PFSK-1 (cell line): ENCODE measurements at regions not wholly inside any gene's neighbourhood (a gene's known extent, or its start where the extent isn't known, plus 50 kb on each side); places are given as distances from the start of the nearest gene placed in this dataset.

Experiments
- FOXP2 ChIP-seq: optimal IDR thresholded peaks from 2 replicates; pipeline ENCODE3; 2011; ENCODE audit warnings: borderline replicate concordance, control low read depth, inconsistent platforms; ENCODE audit not compliant: insufficient read depth; ENCODE audit errors: extremely low read length, extremely low read depth
- POLR2AphosphoS5 ChIP-seq: IDR thresholded peaks from 2 replicates; pipeline ENCODE4 v1.6.1; 2012; ENCODE audit warnings: low read depth, mild to moderate bottlenecking, control low read depth, low read length, moderate library complexity
- SIN3A ChIP-seq: IDR thresholded peaks from 2 replicates; pipeline ENCODE4 v1.6.1; 2012; ENCODE audit warnings: mild to moderate bottlenecking, low read length, moderate library complexity, borderline replicate concordance; ENCODE audit not compliant: insufficient read depth
- TAF1 ChIP-seq: IDR thresholded peaks from 2 replicates; pipeline ENCODE4 v1.6.1; 2012; ENCODE audit warnings: low read length, control low read depth, borderline replicate concordance; ENCODE audit not compliant: insufficient read depth
- TF ChIP-seq, protein P1 (sequence below), 2 experiments: IDR thresholded peaks; 2 replicates each; pipeline versions ENCODE4 v1.6.1 to v1.8.0; 2011 to 2012; ENCODE audit warnings: low read depth in 2 of 2, low read length in 2 of 2, control low read depth in 1 of 2, inconsistent platforms in 1 of 2, mild to moderate bottlenecking in 1 of 2, moderate library complexity in 1 of 2; ENCODE audit not compliant: insufficient read depth in 1 of 2

DNA sequence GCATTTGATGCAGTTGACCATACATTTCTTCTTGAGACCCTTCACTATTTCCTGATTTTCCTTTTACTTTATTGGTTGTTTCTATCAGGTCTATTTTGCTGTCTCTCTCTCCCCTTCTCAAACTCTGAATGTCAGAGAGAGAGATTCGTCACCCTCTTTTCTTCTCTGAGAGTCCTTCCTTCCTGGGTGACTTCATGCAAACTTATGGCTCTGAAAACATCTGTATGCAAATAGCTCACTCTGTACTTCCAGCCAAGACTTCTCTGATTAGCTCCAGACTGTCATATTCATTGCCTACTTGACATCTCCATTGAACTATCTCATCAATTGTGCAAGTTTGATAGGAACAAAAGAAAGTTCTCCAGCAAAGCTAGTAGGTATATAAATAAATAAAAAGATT, 191.7 kb upstream of the KLF6 start:
- TF ChIP-seq SIN3A (no peak), POLR2AphosphoS5 (no peak), TAF1 (no peak), FOXP2 (no peak)
- TF ChIP-seq, protein P1, sequence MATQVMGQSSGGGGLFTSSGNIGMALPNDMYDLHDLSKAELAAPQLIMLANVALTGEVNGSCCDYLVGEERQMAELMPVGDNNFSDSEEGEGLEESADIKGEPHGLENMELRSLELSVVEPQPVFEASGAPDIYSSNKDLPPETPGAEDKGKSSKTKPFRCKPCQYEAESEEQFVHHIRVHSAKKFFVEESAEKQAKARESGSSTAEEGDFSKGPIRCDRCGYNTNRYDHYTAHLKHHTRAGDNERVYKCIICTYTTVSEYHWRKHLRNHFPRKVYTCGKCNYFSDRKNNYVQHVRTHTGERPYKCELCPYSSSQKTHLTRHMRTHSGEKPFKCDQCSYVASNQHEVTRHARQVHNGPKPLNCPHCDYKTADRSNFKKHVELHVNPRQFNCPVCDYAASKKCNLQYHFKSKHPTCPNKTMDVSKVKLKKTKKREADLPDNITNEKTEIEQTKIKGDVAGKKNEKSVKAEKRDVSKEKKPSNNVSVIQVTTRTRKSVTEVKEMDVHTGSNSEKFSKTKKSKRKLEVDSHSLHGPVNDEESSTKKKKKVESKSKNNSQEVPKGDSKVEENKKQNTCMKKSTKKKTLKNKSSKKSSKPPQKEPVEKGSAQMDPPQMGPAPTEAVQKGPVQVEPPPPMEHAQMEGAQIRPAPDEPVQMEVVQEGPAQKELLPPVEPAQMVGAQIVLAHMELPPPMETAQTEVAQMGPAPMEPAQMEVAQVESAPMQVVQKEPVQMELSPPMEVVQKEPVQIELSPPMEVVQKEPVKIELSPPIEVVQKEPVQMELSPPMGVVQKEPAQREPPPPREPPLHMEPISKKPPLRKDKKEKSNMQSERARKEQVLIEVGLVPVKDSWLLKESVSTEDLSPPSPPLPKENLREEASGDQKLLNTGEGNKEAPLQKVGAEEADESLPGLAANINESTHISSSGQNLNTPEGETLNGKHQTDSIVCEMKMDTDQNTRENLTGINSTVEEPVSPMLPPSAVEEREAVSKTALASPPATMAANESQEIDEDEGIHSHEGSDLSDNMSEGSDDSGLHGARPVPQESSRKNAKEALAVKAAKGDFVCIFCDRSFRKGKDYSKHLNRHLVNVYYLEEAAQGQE (IDR thresholded peaks at IDR 0.05; ENCODE audit: insufficient read depth in 1 of 2, low read depth in 2 of 2, low read length in 2 of 2): no peak

DNA sequence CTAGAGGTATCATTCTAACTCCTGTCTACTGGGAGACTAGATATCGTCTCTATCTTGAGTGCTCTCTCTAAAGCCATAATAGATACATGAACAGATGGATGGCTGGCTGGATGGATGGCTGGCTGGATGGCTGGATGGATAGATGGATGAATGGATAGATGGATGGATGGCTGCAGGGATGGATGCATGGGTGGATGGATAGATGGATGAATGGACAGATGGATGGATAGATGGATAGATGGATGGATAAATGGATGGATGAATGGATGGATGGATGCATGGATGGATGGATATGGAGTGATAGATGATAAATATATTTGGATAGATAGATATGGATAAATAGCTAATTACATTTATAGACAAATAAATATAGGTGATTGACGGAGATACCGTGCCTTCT, 191.2 kb upstream of the KLF6 start:
- TF ChIP-seq, protein P1 (IDR thresholded peaks at IDR 0.05; ENCODE audit: insufficient read depth in 1 of 2, low read depth in 2 of 2, low read length in 2 of 2): no peak
- TF ChIP-seq FOXP2: no peak
- TF ChIP-seq SIN3A: no peak
- TF ChIP-seq TAF1: no peak
- TF ChIP-seq POLR2AphosphoS5: no peak

DNA sequence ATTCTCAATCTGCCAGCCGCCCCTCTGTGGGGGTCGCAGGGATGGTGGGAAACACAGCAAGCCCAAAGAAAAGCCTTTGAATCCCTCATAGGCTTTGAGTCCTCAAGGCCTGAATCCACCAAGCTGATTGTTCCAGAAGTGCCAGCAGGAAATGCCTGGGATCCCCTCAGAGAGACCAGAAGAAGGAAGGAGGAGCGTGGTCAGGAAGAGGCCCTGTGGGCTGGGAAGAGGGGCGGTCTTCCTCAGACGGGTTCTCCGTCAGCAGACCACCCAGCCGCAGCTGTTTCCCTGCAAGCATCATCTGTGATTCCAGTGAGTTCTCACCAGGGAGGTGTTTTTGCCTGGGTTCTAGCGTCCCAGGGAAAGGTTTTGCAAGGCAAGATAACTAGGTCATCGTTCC, 190.0 kb upstream of the KLF6 start:
- TF ChIP-seq TAF1: no peak

DNA sequence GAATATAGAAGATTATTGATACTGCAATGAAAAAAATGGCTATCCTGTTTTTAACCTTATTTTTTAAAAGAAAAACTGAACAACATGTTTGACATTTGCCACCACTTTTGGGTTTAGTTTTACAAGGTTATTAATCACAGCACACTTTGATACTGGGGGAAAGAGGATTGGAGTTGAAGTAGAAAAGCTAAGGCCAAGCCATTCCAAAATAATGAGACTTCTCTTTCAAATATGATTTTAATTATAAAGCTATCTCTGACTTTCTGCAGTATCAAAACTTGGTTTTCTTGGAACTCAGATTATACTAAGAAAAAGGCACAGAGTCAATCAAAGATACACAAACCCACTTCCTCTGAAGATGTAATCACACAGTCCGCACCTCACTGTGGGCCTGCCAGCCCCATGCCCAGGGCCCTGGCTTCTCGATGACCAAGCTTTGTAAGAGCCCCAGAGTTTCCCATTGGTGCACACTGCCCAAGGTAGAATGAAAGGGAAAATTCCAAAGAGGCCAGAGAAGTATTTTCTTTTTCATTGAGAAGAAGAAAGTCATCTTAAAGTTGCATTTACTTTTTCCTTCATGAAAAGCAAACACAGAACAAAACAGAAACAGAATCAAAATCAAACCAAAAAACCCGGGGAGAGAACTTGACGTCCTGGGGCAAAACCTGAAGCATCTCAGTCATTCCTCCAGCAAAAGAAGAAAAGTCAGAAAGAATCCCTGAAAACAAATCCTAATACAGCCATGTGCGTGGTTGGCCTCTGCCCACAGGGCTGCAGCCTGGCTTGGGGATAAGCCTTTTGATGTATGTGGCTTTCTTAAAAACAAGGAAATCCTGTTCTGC, 187.7 kb upstream of the KLF6 start:
- TF ChIP-seq, protein P1 (IDR thresholded peaks at IDR 0.05; ENCODE audit: insufficient read depth in 1 of 2, low read depth in 2 of 2, low read length in 2 of 2): no peak
- TF ChIP-seq TAF1: no peak
- TF ChIP-seq POLR2AphosphoS5: no peak
- TF ChIP-seq SIN3A: no peak
- TF ChIP-seq FOXP2: no peak

DNA sequence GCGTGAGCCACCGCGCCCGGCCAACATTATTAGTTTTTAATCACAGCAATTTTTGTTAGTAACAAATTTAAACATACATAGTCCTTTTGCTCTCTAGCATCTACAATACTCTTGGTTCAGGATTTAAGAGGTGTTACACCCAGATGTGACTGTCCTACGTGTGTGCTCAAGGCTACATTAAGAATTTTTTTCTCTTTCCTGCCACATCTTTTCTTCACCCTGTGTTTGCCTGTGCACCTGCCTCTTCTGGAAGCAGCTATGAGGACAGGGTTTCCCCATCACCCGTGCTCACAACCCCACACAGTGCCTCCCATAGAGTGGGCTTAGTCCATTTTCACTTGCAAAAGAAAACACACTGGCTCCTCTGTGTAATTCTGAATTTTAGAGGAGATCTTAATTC, 186.7 kb upstream of the KLF6 start:
- TF ChIP-seq TAF1 (no peak), POLR2AphosphoS5 (no peak), FOXP2 (no peak), SIN3A (no peak)
- TF ChIP-seq, protein P1 (IDR thresholded peaks at IDR 0.05; ENCODE audit: insufficient read depth in 1 of 2, low read depth in 2 of 2, low read length in 2 of 2): no peak
